D721Med (cell line): ENCODE measurements at regions not wholly inside any gene's neighbourhood (a gene's known extent, or its start where the extent isn't known, plus 50 kb on each side); places are given as distances from the start of the nearest gene placed in this dataset.
A peak's percentile ranks its signal among the peaks of the same experiment; 100 is the strongest.

Experiments
- DNase-seq: peaks from one replicate; pipeline ENCODE4 v3.0.0; 2011; ENCODE audit warnings: low spot score; ENCODE audit not compliant: insufficient read length
- FAIRE-seq: peaks from 2 replicates; lab custom pipeline; 2011; peaks lifted over from hg19 to GRCh38; lab: Jason Lieb, UNC
- TF ChIP-seq, protein P1 (sequence below): IDR thresholded peaks from 2 replicates; pipeline ENCODE4 v1.5.1; 2012; ENCODE audit warnings: mild to moderate bottlenecking, control low read depth; ENCODE audit not compliant: insufficient read depth; ENCODE audit errors: missing control alignments

DNA sequence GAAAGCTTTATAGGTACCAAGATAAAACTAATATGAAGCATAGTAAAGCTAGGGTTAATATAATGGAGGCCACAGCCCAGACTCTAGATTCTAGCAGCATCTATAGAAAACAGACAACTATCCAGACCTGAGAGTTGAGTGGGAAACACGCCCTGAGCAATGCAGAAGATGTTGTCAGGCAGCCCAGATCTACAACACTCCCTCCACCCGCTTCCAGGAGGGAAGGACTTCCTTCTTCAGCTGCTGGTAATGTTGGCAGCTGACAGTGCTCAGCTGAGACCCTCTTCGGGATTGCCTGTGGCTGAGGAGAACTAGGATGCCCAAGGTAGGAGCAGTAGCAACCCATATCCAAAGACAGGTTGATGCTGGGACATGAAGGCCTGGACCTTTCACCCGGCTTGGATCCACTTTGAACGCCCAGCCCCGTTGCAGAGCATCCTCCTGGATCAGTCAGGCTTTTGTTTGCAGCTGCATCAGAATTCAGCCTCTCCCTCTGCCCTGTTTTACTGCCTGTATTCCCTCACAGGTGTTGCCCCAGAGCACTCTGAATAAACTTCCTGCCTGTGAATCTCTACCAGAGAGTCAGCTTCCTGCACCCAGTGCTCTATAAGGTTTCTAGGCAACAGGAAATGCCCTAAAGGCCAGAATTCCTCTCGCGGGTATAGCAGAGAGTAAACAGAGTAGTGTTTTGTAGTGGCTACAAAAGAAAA, 174.7 kb upstream of the IL12A start:
- TF ChIP-seq, protein P1, sequence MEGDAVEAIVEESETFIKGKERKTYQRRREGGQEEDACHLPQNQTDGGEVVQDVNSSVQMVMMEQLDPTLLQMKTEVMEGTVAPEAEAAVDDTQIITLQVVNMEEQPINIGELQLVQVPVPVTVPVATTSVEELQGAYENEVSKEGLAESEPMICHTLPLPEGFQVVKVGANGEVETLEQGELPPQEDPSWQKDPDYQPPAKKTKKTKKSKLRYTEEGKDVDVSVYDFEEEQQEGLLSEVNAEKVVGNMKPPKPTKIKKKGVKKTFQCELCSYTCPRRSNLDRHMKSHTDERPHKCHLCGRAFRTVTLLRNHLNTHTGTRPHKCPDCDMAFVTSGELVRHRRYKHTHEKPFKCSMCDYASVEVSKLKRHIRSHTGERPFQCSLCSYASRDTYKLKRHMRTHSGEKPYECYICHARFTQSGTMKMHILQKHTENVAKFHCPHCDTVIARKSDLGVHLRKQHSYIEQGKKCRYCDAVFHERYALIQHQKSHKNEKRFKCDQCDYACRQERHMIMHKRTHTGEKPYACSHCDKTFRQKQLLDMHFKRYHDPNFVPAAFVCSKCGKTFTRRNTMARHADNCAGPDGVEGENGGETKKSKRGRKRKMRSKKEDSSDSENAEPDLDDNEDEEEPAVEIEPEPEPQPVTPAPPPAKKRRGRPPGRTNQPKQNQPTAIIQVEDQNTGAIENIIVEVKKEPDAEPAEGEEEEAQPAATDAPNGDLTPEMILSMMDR, result no peak
- DNase-seq, result no peak
- FAIRE-seq, result no peak

DNA sequence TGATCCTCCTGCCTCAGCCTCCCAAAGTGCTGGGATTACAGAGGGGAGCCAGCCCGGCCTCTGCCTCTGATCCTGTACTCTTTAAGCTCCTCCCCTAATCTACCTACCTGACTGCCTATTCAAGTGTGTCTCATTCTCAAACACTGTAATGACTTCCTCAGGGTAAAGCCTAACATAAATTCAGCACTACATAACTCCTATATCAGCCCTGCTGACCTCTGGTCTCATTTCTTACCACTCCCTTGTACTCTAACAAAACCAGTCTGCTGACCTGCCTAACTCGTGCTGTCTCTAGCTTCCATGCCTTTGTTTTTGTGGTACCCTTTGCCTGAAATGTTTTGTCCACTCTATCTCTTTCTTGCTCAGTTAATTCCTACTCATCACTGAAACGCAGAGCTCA, 172.1 kb upstream of the IL12A start:
- TF ChIP-seq, protein P1, result no peak
- DNase-seq (no peak), FAIRE-seq (no peak)

DNA sequence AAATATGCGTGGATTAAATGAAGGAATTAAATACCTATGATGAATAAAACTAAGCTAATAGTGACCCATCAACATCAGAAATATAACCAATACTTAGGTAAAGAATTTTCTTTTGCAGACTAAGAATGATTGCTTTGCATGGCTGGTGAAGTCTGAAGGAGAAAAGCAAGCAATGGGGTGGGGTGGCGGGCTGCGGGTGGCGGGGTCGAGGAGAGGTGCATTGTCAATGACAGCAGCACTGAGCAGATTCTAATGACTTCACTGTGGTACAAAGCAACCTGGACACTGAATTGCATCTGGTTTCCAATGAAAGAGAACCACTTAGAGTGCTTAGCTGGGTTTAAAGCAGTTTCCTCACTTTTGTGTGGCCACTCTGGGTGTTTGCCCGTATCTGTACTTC, 171.5 kb upstream of the IL12A start:
- DNase-seq (no peak), FAIRE-seq (no peak)
- TF ChIP-seq, protein P1, result no peak

DNA sequence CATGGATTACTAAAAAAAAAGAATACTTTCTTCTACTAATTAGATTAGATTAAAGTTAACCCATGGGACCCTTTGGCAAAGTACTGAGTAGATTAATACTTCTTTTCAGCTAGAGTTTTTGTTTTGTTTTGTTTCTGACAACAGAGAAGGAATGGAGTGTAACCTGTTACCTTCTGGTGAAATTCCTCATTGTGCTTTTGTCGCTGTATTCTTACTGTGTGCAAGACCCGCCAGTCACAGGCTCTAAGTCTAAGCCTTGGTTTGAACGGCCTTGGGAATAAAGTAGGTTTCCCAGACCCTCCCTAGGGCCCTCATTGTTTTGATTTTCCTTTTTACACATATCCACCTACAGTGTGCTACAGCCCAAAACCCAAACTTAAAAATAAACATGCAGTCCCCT, 171.1 kb upstream of the IL12A start:
- TF ChIP-seq, protein P1, result no peak
- FAIRE-seq (no peak), DNase-seq (no peak)

DNA sequence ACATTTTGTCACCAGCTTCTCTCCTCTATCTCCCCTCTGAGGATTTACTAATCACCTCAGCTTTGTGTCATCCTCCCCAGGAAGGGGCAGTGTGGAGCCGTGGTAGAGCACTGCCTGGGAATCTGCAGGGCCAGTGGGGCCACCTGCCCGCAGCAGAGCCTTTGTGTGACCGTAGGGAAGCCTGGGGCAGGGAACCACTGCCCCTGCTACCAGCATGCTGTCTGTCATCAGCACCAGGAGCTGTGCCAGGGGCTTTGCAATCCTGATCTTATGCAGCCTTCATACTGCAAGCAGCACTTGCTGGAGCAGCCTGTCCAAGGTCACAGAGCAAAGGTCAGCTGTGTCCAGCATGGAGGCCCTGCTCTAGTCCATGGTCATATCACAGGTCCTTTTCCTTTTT, 170.2 kb upstream of the IL12A start:
- no peak for DNase-seq
- FAIRE-seq, result no peak
- TF ChIP-seq, protein P1, result peak; percentile 17

DNA sequence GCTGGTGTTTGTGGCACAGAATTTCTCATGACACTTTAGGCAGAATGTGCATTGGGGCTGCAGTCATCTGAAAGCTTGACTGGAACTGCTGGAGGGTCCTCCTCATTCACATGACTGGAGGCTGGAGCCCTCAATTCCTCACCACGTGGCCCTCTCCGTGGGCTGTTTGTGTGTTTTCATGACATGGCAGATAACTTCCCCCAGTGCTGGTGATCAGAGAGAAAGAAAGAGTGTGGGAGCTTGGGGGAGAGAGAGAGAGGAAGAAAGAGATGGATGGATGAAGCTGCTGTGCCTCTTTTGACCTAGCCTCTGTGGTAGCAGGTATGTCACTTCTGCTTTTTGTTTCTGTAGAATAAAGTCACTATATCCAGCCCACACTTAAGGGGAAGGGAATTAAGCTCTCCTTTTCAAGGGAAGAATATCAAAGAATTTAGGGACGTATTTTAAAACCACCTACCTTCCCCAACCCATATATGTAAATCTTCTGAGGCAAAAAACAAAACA, 169.6 kb upstream of the IL12A start:
- no peak for FAIRE-seq
- TF ChIP-seq, protein P1, result no peak

DNA sequence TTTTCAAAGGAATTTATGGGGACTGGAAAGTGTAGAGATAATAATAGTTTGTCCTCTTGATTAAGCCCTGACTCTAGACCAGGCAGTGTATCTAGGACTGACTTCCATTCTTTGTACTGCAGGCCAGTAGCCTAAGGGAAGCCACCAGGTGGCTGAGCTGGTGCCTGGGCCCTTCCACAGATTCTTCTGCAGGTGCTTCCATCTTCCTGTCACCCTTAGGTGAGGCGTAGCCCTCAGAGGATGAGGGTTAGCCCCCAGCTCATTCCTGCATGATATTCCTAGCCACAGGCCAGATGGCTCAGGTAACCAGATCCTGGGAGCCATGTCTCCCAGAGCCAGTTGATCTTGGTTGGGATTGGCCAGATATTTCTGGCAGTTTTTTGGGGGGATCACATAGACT, 169.0 kb upstream of the IL12A start:
- DNase-seq (no peak), FAIRE-seq (no peak)
- TF ChIP-seq, protein P1, result no peak

More for the DNA sequence above, 169.6 kb upstream of the IL12A start:
- DNase-seq, result no peak
